MM.1S (cell line): ENCODE measurements at regions not wholly inside any gene's neighbourhood (a gene's known extent, or its start where the extent isn't known, plus 50 kb on each side); places are given as distances from the start of the nearest gene placed in this dataset.

Experiments
- CTCF ChIP-seq: fragments of 300-600 bp; sonication (generic); IDR thresholded peaks from 2 replicates; pipeline ENCODE4 v1.5.1; 2016; ENCODE audit warnings: antibody characterized with exemption, low read length, mixed read lengths
- EZH2 ChIP-seq: fragments of 300-600 bp; sonication (generic); optimal IDR thresholded peaks from 2 replicates; pipeline ENCODE3; 2017; ENCODE audit warnings: low read depth, mild to moderate bottlenecking, antibody characterized with exemption, low read length, mixed read lengths

GRCh38 chr4:137949746-137950145 is 292.4 kb downstream of the SLC7A11 start:
- no peak for TF ChIP-seq CTCF
- TF ChIP-seq EZH2 = no peak
